CD4-positive, CD25-positive, alpha-beta regulatory T cell (primary cell): ENCODE measurements at regions not wholly inside any gene's neighbourhood (a gene's known extent, or its start where the extent isn't known, plus 50 kb on each side); places are given as distances from the start of the nearest gene placed in this dataset.

Source experiments
- ATAC-seq, 2 donors: fragments of 150-1000 bp; cut with Tn5 transposase; one replicate each; pipeline ENCODE4 v1.10.0; 2021; ENCODE audit warnings: low read depth in 2 of 2, moderate number of reproducible peaks in 2 of 2, moderate library complexity in 1 of 2
- DNase-seq, 3 donors: peaks; one replicate each; pipeline versions ENCODE4 v3.0.0 to v3.0.0-alpha.2; 2012 to 2022; ENCODE audit warnings: mixed read lengths in 1 of 3
- H3K27ac ChIP-seq: one replicate; pipeline ENCODE4 v1.7.0; 2013; ENCODE audit warnings: mild to moderate bottlenecking, low read length; ENCODE audit not compliant: insufficient read depth, poor library complexity, severe bottlenecking
- H3K27me3 ChIP-seq: one replicate; pipeline ENCODE4 v1.7.0; 2013; ENCODE audit warnings: low read length; ENCODE audit not compliant: control insufficient read depth, insufficient read depth
- H3K36me3 ChIP-seq: one replicate; pipeline ENCODE4 v1.7.0; 2013; ENCODE audit warnings: mild to moderate bottlenecking, low read length, moderate library complexity; ENCODE audit not compliant: control insufficient read depth, insufficient read depth
- H3K4me1 ChIP-seq: 2 replicates; pipeline ENCODE4 v1.7.0; 2013; ENCODE audit warnings: mild to moderate bottlenecking, low read length; ENCODE audit not compliant: insufficient read depth, control insufficient read depth, poor library complexity, severe bottlenecking
- H3K4me3 ChIP-seq: one replicate; pipeline ENCODE4 v1.7.0; 2013; ENCODE audit warnings: low read depth, mild to moderate bottlenecking, low read length, moderate library complexity
- H3K9me3 ChIP-seq, 2 experiments: 1 replicate in 1 of 2; 2 replicates in 1 of 2; pipeline ENCODE4 v1.7.0; 2013; ENCODE audit warnings: low read length in 2 of 2, mild to moderate bottlenecking in 1 of 2, moderate library complexity in 1 of 2; ENCODE audit not compliant: control insufficient read depth in 2 of 2
- H3K27ac Mint-ChIP-seq, 3 donors: one replicate each; pipeline ENCODE4 v1.8.0; 2020 to 2022; ENCODE audit warnings: mild to moderate bottlenecking in 3 of 3, mixed read lengths in 3 of 3, moderate library complexity in 2 of 3
- H3K27me3 Mint-ChIP-seq: one replicate; pipeline ENCODE4 v1.8.0; 2022; ENCODE audit warnings: mild to moderate bottlenecking, mixed read lengths
- H3K36me3 Mint-ChIP-seq: one replicate; pipeline ENCODE4 v1.8.0; 2020; ENCODE audit warnings: mixed read lengths
- H3K4me1 Mint-ChIP-seq, 4 donors: one replicate each; pipeline ENCODE4 v1.8.0; 2020 to 2022; ENCODE audit warnings: mixed read lengths in 4 of 4, mild to moderate bottlenecking in 1 of 4
- H3K4me3 Mint-ChIP-seq, 4 donors: one replicate each; pipeline ENCODE4 v1.8.0; 2020 to 2022; ENCODE audit warnings: mild to moderate bottlenecking in 4 of 4, mixed read lengths in 4 of 4, moderate library complexity in 3 of 4
- H3K9me3 Mint-ChIP-seq, 7 donors: one replicate each; pipeline ENCODE4 v1.8.0; 2020 to 2022; ENCODE audit warnings: mixed read lengths in 7 of 7, mild to moderate bottlenecking in 3 of 7, moderate library complexity in 2 of 7

DNA sequence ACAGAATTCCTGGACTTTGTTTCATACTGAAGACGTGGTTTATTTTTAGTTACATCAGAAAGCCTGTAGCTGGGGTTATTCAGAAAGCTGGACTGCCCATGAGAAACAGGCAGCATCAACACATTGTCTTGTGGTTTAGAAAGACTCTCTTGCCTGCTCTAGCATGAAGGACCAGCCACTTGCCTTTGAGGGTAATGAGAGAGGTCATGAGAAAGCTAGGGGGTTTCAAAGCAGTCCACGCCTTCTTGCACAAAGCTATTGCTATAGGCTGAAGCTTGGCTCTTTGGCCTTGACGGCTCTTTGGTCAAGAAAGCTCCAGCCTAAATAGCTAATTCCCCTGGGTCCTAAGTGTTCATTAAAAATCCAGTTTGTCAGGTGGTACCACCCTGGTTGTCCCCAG lies 208.1 kb downstream of the PRDM2 start:
- Mint-ChIP-seq H3K4me3 (no peak overlapping the region), H3K27ac (no peak overlapping the region), H3K9me3 (peaks cover 0 to 6% (median 1%) of the 10 kb centered on the region in 7 donors), H3K36me3 (no peaks in the 10 kb centered on the region), H3K4me1 (no peaks in the 10 kb centered on the region), H3K27me3 (no peaks in the 10 kb centered on the region)
- Histone ChIP-seq H3K4me1 (no peaks in the 10 kb centered on the region), H3K9me3 (no peaks in the 10 kb centered on the region), H3K4me3 (no peak overlapping the region), H3K27ac (no peak overlapping the region), H3K36me3 (no peaks in the 10 kb centered on the region), H3K27me3 (no peaks in the 10 kb centered on the region)
- DNase-seq = no peak
- ATAC-seq = no peak

DNA sequence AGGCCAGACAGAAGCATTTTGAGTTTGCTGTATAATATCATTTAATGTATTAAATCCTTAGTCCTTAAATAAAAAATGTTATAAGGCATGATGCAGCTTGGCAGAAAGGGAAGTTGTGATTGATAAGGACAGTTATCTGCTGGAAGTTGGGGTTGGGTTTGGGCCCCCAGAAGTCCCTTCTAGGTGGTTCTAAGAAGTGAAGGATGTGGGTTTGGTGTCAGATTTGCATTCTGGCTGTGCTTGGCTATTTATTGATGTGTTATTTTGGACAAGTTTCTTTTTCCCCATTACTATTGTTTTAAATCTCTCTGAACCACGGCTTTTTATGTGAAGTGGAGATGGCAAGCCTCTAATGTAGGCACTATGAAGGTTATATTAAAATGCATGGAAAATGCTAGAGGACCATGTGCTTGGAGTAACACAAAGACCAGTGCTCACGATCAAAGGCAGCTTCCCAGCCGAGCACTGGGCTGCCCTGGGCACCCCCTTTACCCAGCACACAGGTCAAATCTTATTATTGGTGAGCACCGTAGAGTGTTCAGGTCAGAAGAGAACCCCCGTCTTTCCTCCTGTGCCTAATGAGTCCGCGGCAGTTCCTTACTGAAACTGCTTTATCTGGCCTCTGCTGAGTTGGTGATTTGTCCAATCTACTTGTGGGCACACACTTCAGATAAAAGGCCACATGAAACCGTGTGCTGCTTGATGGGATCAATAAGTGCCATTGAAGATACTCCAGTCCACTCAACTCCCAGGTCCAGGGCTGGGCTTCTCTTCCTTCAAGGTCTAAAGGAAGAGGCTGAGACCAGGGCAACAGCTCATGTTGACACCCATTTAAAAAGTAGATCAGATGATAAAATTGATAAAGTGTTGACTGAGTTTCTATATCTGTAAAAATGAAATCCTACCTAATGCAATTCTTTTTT lies 212.0 kb downstream of the PRDM2 start:
- DNase-seq (no peak), ATAC-seq (no peak)
- Mint-ChIP-seq H3K4me3 (no peak overlapping the region), H3K27ac (no peak overlapping the region), H3K27me3 (no peaks in the 10 kb centered on the region), H3K36me3 (no peaks in the 10 kb centered on the region), H3K9me3 (peaks cover 0 to 1% (median 0%) of the 10 kb centered on the region in 7 donors), H3K4me1 (no peaks in the 10 kb centered on the region)
- H3K4me3 ChIP-seq = no peak overlapping the region
- peaks cover 2% of the 10 kb centered on the region for H3K27me3 ChIP-seq
- no peak overlapping the region for H3K27ac ChIP-seq
- no peaks in the 10 kb centered on the region for H3K36me3 ChIP-seq
- H3K9me3 ChIP-seq = no peaks in the 10 kb centered on the region
- H3K4me1 ChIP-seq = no peaks in the 10 kb centered on the region

- Mint-ChIP-seq H3K9me3 (peaks cover 0 to 1% (median 0%) of the 10 kb centered on the region in 7 donors), H3K4me1 (no peaks in the 10 kb centered on the region), H3K27me3 (peaks cover 4% of the 10 kb centered on the region), H3K4me3 (no peak overlapping the region), H3K36me3 (no peaks in the 10 kb centered on the region), H3K27ac (no peak overlapping the region)
- Histone ChIP-seq H3K27me3 (peaks cover 2% of the 10 kb centered on the region), H3K4me3 (no peak overlapping the region), H3K9me3 (no peaks in the 10 kb centered on the region), H3K36me3 (no peaks in the 10 kb centered on the region), H3K27ac (no peak overlapping the region), H3K4me1 (no peaks in the 10 kb centered on the region)
- DNase-seq = no peak
- ATAC-seq = no peak
Measured at GRCh38 chr1:13913396-13913795, 213.4 kb downstream of the PRDM2 start.

DNA sequence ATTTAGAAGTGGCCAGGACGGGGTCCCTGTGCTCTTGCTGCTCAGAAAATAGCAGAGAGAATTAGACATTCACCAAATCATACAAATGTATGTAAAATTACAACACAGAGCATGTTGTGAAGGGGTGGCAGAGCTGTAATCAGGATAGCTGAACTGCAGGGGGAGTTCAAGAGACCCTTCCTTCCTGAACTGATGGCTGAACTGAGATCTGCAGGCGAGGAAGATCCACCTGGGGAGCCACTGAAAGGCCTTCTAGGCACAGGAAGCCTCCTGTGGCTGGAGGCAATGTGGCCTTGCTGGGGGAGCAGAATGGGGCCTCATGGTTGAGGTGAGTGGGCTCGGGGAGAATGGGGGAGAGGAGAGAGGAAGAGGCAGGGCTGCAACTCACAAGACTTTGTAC lies 216.5 kb downstream of the PRDM2 start:
- peaks cover 2% of the 10 kb centered on the region for H3K27me3 ChIP-seq
- H3K27ac ChIP-seq = no peak overlapping the region
- H3K9me3 ChIP-seq = no peaks in the 10 kb centered on the region
- Mint-ChIP-seq H3K9me3 (peaks cover 0 to 4% (median 0%) of the 10 kb centered on the region in 7 donors), H3K27me3 (peaks cover 8% of the 10 kb centered on the region), H3K4me3 (no peak overlapping the region), H3K27ac (no peak overlapping the region), H3K4me1 (no peaks in the 10 kb centered on the region), H3K36me3 (no peaks in the 10 kb centered on the region)
- H3K4me1 ChIP-seq = no peaks in the 10 kb centered on the region
- no peak for ATAC-seq
- no peak overlapping the region for H3K4me3 ChIP-seq
- no peaks in the 10 kb centered on the region for H3K36me3 ChIP-seq
- no peak for DNase-seq

DNA sequence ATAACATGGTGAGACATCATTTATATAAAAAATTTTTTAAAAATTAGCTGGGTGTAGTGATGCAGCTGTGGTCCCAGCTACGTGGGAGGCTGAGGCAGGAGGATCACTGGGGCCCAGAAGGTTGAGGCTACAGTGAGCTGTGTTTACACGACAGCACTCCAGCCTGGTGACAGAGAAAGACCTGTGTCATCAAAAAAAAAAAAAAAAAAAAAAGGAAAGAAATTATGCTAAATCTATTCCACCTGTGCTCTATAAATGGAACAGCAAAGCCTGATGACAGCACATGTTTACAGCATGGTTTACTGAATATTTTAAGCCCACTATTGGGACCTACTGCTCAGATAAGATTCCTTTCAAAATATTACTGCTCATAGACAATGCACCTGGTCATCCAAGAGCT lies 217.6 kb downstream of the PRDM2 start:
- Histone ChIP-seq H3K27me3 (peaks cover 2% of the 10 kb centered on the region), H3K4me3 (no peak overlapping the region), H3K27ac (no peak overlapping the region), H3K9me3 (no peaks in the 10 kb centered on the region), H3K4me1 (no peaks in the 10 kb centered on the region), H3K36me3 (no peaks in the 10 kb centered on the region)
- no peak overlapping the region for H3K4me3 Mint-ChIP-seq
- DNase-seq = no peak
- no peak overlapping the region for H3K27ac Mint-ChIP-seq
- ATAC-seq = no peak
- H3K36me3 Mint-ChIP-seq = no peaks in the 10 kb centered on the region
- H3K4me1 Mint-ChIP-seq = no peaks in the 10 kb centered on the region
- H3K9me3 Mint-ChIP-seq = peaks cover 0 to 4% (median 0%) of the 10 kb centered on the region in 7 donors
- peaks cover 8% of the 10 kb centered on the region for H3K27me3 Mint-ChIP-seq

DNA sequence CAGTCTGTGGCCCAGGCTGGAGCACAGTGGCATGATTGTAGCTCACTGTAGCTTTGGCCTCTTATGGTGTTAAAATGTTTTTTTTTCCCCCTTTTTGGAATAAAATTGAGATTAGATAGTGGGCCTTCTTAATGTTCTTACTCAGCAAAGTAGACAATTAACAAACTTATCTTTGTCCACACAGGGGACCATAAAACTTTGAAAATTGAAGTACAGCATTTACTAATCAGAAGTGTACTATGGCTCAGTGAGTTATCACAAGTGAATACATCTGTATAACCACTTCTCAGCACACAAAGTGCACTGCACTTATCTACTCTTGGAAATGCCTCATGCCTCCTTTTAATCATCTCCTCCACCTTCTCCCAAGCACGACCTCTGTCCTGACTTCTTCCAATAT lies 218.9 kb downstream of the PRDM2 start:
- no peak for DNase-seq
- Histone ChIP-seq H3K4me1 (no peaks in the 10 kb centered on the region), H3K36me3 (no peaks in the 10 kb centered on the region), H3K9me3 (no peaks in the 10 kb centered on the region), H3K27ac (no peak overlapping the region), H3K4me3 (no peak overlapping the region), H3K27me3 (peaks cover 2% of the 10 kb centered on the region)
- Mint-ChIP-seq H3K36me3 (no peaks in the 10 kb centered on the region), H3K4me3 (no peak overlapping the region), H3K9me3 (peaks cover 0 to 4% (median 0%) of the 10 kb centered on the region in 7 donors), H3K4me1 (no peaks in the 10 kb centered on the region), H3K27me3 (peaks cover 8% of the 10 kb centered on the region), H3K27ac (no peak overlapping the region)
- ATAC-seq = no peak

DNA sequence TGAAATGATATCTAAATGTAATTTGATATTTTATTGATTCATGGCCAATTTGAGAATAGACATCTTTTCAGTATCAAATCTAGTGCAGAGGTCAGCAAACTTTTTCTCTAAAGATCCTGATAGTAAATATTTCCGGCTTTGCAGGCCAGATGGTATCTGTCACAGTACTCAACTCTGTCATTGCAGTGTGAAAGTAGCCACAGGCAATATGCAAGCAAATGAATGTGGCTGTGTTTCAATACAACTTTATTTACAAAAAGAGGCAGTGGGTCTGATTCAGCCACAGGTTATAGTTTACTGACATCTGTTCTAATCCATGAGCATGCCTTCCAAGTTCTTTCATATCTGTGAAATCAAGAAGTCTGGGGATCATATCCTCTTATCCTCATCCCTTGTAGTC lies 221.2 kb downstream of the PRDM2 start:
- Mint-ChIP-seq H3K27ac (no peak overlapping the region), H3K9me3 (peaks cover 0 to 4% (median 0%) of the 10 kb centered on the region in 7 donors), H3K27me3 (peaks cover 8% of the 10 kb centered on the region), H3K36me3 (no peaks in the 10 kb centered on the region), H3K4me3 (no peak overlapping the region), H3K4me1 (no peaks in the 10 kb centered on the region)
- H3K4me1 ChIP-seq = no peaks in the 10 kb centered on the region
- peaks cover 2% of the 10 kb centered on the region for H3K27me3 ChIP-seq
- no peak for DNase-seq
- no peak for ATAC-seq
- H3K36me3 ChIP-seq = no peaks in the 10 kb centered on the region
- H3K9me3 ChIP-seq = no peaks in the 10 kb centered on the region
- H3K4me3 ChIP-seq = no peak overlapping the region
- H3K27ac ChIP-seq = no peak overlapping the region
